ENCODE measurements at regions not wholly inside any gene's neighbourhood (a gene's known extent, or its start where the extent isn't known, plus 50 kb on each side); places are given as distances from the start of the nearest gene placed in this dataset.

GRCh38 chr2:228503731-228504130 is 322.2 kb upstream of the SPHKAP start:
- TF ChIP-seq CTCF (IDR thresholded peaks at IDR 0.05; ENCODE audit: low read length, missing control alignments): no peak
- DNase-seq (ENCODE audit: low read depth): no peak
- H3K4me3 ChIP-seq (replicated peaks; ENCODE audit: low read depth, low read length): no peak overlapping the region

GRCh38 chr2:228493852-228494251 is 312.4 kb upstream of the SPHKAP start:
- no peak for TF ChIP-seq CTCF (IDR thresholded peaks at IDR 0.05; ENCODE audit: low read length, missing control alignments)
- no peak for DNase-seq (ENCODE audit: low read depth)
- H3K4me3 ChIP-seq (replicated peaks; ENCODE audit: low read depth, low read length): no peak overlapping the region

- H3K4me3 ChIP-seq (replicated peaks; ENCODE audit: low read depth, low read length): no peak overlapping the region
- no peak for DNase-seq (ENCODE audit: low read depth)
- TF ChIP-seq CTCF (IDR thresholded peaks at IDR 0.05; ENCODE audit: low read length, missing control alignments): no peak
These were observed 297.5 kb upstream of the SPHKAP start for GRCh38 chr2:228479014-228479413.

- no peak for TF ChIP-seq CTCF (IDR thresholded peaks at IDR 0.05; ENCODE audit: low read length, missing control alignments)
- no peak for DNase-seq (ENCODE audit: low read depth)
- H3K4me3 ChIP-seq (replicated peaks; ENCODE audit: low read depth, low read length): no peak overlapping the region
These were observed 293.0 kb upstream of the SPHKAP start for GRCh38 chr2:228474466-228474865.

- DNase-seq (ENCODE audit: low read depth): no peak
- no peak overlapping the region for H3K4me3 ChIP-seq (replicated peaks; ENCODE audit: low read depth, low read length)
- TF ChIP-seq CTCF (IDR thresholded peaks at IDR 0.05; ENCODE audit: low read length, missing control alignments): no peak
These were observed 288.2 kb upstream of the SPHKAP start for GRCh38 chr2:228469721-228470120.

- DNase-seq (ENCODE audit: low read depth): no peak
- TF ChIP-seq CTCF (IDR thresholded peaks at IDR 0.05; ENCODE audit: low read length, missing control alignments): no peak
- H3K4me3 ChIP-seq (replicated peaks; ENCODE audit: low read depth, low read length): no peak overlapping the region
These were observed 285.4 kb upstream of the SPHKAP start for GRCh38 chr2:228466851-228467250.

GRCh38 chr2:228465408-228465807 is 283.9 kb upstream of the SPHKAP start:
- no peak overlapping the region for H3K4me3 ChIP-seq (replicated peaks; ENCODE audit: low read depth, low read length)
- no peak for DNase-seq (ENCODE audit: low read depth)
- no peak for TF ChIP-seq CTCF (IDR thresholded peaks at IDR 0.05; ENCODE audit: low read length, missing control alignments)

All from fibroblast of pulmonary artery (primary cell).